ENCODE measurements at regions not wholly inside any gene's neighbourhood (a gene's known extent, or its start where the extent isn't known, plus 50 kb on each side); places are given as distances from the start of the nearest gene placed in this dataset.

GRCh38 chr17:79242393-79242792 is 167.8 kb downstream of the ENGASE start:
- ATAC-seq (ENCODE audit: low FRiP score): no peak
- TF ChIP-seq CTCF (IDR thresholded peaks at IDR 0.05): no peak
- no peak for DNase-seq (ENCODE audit: low spot score)

- TF ChIP-seq CTCF (IDR thresholded peaks at IDR 0.05): no peak
- no peak for DNase-seq (ENCODE audit: low spot score)
- ATAC-seq (ENCODE audit: low FRiP score): no peak
Observed at GRCh38 chr17:79241616-79242015, 167.0 kb downstream of the ENGASE start.

GRCh38 chr17:79239205-79239604 is 164.6 kb downstream of the ENGASE start:
- no peak for DNase-seq (ENCODE audit: low spot score)
- TF ChIP-seq CTCF (IDR thresholded peaks at IDR 0.05): no peak
- no peak for ATAC-seq (ENCODE audit: low FRiP score)

- no peak for DNase-seq (ENCODE audit: low spot score)
- ATAC-seq (ENCODE audit: low FRiP score): no peak
- TF ChIP-seq CTCF (IDR thresholded peaks at IDR 0.05): no peak
Observed at GRCh38 chr17:79237448-79238053, 162.9 kb downstream of the ENGASE start.

GRCh38 chr17:79235808-79236207 is 161.2 kb downstream of the ENGASE start:
- DNase-seq (ENCODE audit: low spot score): no peak
- TF ChIP-seq CTCF (IDR thresholded peaks at IDR 0.05): no peak
- no peak for ATAC-seq (ENCODE audit: low FRiP score)

GRCh38 chr17:79233916-79234551 is 159.4 kb downstream of the ENGASE start:
- DNase-seq (ENCODE audit: low spot score) (no peak), ATAC-seq (ENCODE audit: low FRiP score) (no peak)
- TF ChIP-seq CTCF (IDR thresholded peaks at IDR 0.05): no peak

- DNase-seq (ENCODE audit: low spot score) (no peak), ATAC-seq (ENCODE audit: low FRiP score) (no peak)
- no peak for TF ChIP-seq CTCF (IDR thresholded peaks at IDR 0.05)
Observed at GRCh38 chr17:79232957-79233356, 158.3 kb downstream of the ENGASE start.
